ENCODE measurements at regions not wholly inside any gene's neighbourhood (a gene's known extent, or its start where the extent isn't known, plus 50 kb on each side); places are given as distances from the start of the nearest gene placed in this dataset.
A peak's percentile ranks its signal among the peaks of the same experiment; 100 is the strongest.

- H3K36me3 ChIP-seq (ENCODE audit: control insufficient read depth in 4 of 4, insufficient read depth in 4 of 4, low read length in 4 of 4), result no peaks in the 10 kb centered on the region
- no peak for TF ChIP-seq CTCF (IDR thresholded peaks at IDR 0.05; ENCODE audit: control extremely low read depth, extremely low read depth)
- no peak overlapping the region for H3K4me3 ChIP-seq
- H3K4me1 ChIP-seq (ENCODE audit: control insufficient read depth in 5 of 5, insufficient read depth in 5 of 5, low read length in 5 of 5), result no peaks in the 10 kb centered on the region
- H3K27me3 ChIP-seq (ENCODE audit: control insufficient read depth in 3 of 3, insufficient read depth in 3 of 3, low read length in 2 of 3), result no peaks in the 10 kb centered on the region
- DNase-seq (no peak), ATAC-seq (ENCODE audit: insufficient read depth, low FRiP score) (no peak)
- H3K9me3 ChIP-seq (ENCODE audit: control insufficient read depth in 4 of 4, insufficient read depth in 3 of 4, low read length in 3 of 4), result peaks cover 0 to 4% (median 2%) of the 10 kb centered on the region in 4 donors
- WGBS, 2 donors, result 89 to 93% methylated on average over 3 of the region's 3 CpGs
- H3K27ac ChIP-seq (ENCODE audit: low read depth in 1 of 2, low read length in 1 of 2), result no peak overlapping the region
- H3K9ac ChIP-seq (ENCODE audit: insufficient read depth in 1 of 2, low read length in 2 of 2), result no peak overlapping the region
Observed at GRCh38 chr1:199410462-199410861, 617.0 kb upstream of the NR5A2 start.

- H3K9ac ChIP-seq (ENCODE audit: insufficient read depth in 1 of 2, low read length in 2 of 2), result no peak overlapping the region
- no peak for TF ChIP-seq CTCF (IDR thresholded peaks at IDR 0.05; ENCODE audit: control extremely low read depth, extremely low read depth)
- H3K27me3 ChIP-seq (ENCODE audit: control insufficient read depth in 3 of 3, insufficient read depth in 3 of 3, low read length in 2 of 3), result no peaks in the 10 kb centered on the region
- no peaks in the 10 kb centered on the region for H3K4me1 ChIP-seq (ENCODE audit: control insufficient read depth in 5 of 5, insufficient read depth in 5 of 5, low read length in 5 of 5)
- peaks cover 0 to 11% (median 7%) of the 10 kb centered on the region in 4 donors for H3K9me3 ChIP-seq (ENCODE audit: control insufficient read depth in 4 of 4, insufficient read depth in 3 of 4, low read length in 3 of 4)
- H3K27ac ChIP-seq (ENCODE audit: low read depth in 1 of 2, low read length in 1 of 2), result no peak overlapping the region
- no peak for DNase-seq
- no peak for ATAC-seq (ENCODE audit: insufficient read depth, low FRiP score)
- H3K36me3 ChIP-seq (ENCODE audit: control insufficient read depth in 4 of 4, insufficient read depth in 4 of 4, low read length in 4 of 4), result no peaks in the 10 kb centered on the region
- no peak overlapping the region for H3K4me3 ChIP-seq
Observed at GRCh38 chr1:199411506-199411905, 616.0 kb upstream of the NR5A2 start.

GRCh38 chr1:199422206-199422605, 605.3 kb upstream of the NR5A2 start:
- Histone ChIP-seq H3K9ac (ENCODE audit: insufficient read depth in 1 of 2, low read length in 2 of 2) (no peak overlapping the region), H3K36me3 (ENCODE audit: control insufficient read depth in 4 of 4, insufficient read depth in 4 of 4, low read length in 4 of 4) (no peaks in the 10 kb centered on the region), H3K4me3 (no peak overlapping the region), H3K4me1 (ENCODE audit: control insufficient read depth in 5 of 5, insufficient read depth in 5 of 5, low read length in 5 of 5) (no peaks in the 10 kb centered on the region), H3K27ac (ENCODE audit: low read depth in 1 of 2, low read length in 1 of 2) (no peak overlapping the region), H3K9me3 (ENCODE audit: control insufficient read depth in 4 of 4, insufficient read depth in 3 of 4, low read length in 3 of 4) (no peaks in the 10 kb centered on the region), H3K27me3 (ENCODE audit: control insufficient read depth in 3 of 3, insufficient read depth in 3 of 3, low read length in 2 of 3) (no peaks in the 10 kb centered on the region)
- 77 to 97% methylated on average over 1 of the region's 1 CpG for WGBS, 2 donors
- TF ChIP-seq CTCF (IDR thresholded peaks at IDR 0.05; ENCODE audit: control extremely low read depth, extremely low read depth), result peak; percentile 3
- DNase-seq (no peak), ATAC-seq (ENCODE audit: insufficient read depth, low FRiP score) (no peak)

- DNase-seq (no peak), ATAC-seq (ENCODE audit: insufficient read depth, low FRiP score) (no peak)
- Histone ChIP-seq H3K27ac (ENCODE audit: low read depth in 1 of 2, low read length in 1 of 2) (no peak overlapping the region), H3K4me1 (ENCODE audit: control insufficient read depth in 5 of 5, insufficient read depth in 5 of 5, low read length in 5 of 5) (no peaks in the 10 kb centered on the region), H3K4me3 (no peak overlapping the region), H3K9ac (ENCODE audit: insufficient read depth in 1 of 2, low read length in 2 of 2) (no peak overlapping the region), H3K27me3 (ENCODE audit: control insufficient read depth in 3 of 3, insufficient read depth in 3 of 3, low read length in 2 of 3) (no peaks in the 10 kb centered on the region), H3K9me3 (ENCODE audit: control insufficient read depth in 4 of 4, insufficient read depth in 3 of 4, low read length in 3 of 4) (peaks cover 0 to 6% (median 1%) of the 10 kb centered on the region in 4 donors), H3K36me3 (ENCODE audit: control insufficient read depth in 4 of 4, insufficient read depth in 4 of 4, low read length in 4 of 4) (no peaks in the 10 kb centered on the region)
- TF ChIP-seq CTCF (IDR thresholded peaks at IDR 0.05; ENCODE audit: control extremely low read depth, extremely low read depth), result no peak
- WGBS, 2 donors, result 81 to 93% methylated on average over 4 of the region's 4 CpGs
Observed at GRCh38 chr1:199447906-199448305, 579.6 kb upstream of the NR5A2 start.

Data from lung (tissue), 11 donors.